ENCODE measurements at regions not wholly inside any gene's neighbourhood (a gene's known extent, or its start where the extent isn't known, plus 50 kb on each side); places are given as distances from the start of the nearest gene placed in this dataset.

- Histone ChIP-seq H3K9me3 (ENCODE audit: control insufficient read depth, low read length) (no peaks in the 10 kb centered on the region), H3K27ac (ENCODE audit: low read depth, low read length, severe bottlenecking) (no peak overlapping the region), H3K36me3 (ENCODE audit: control insufficient read depth, insufficient read depth, low read length) (no peaks in the 10 kb centered on the region), H3K4me1 (ENCODE audit: control insufficient read depth, insufficient read depth, low read length, poor library complexity, severe bottlenecking) (peaks cover 12% of the 10 kb centered on the region), H3K4me3 (ENCODE audit: extremely low read depth, insufficient read depth, low read length, poor library complexity, severe bottlenecking) (no peak overlapping the region)
- 88% methylated on average over 8 of the region's 8 CpGs for WGBS, 2 experiments (ENCODE audit: insufficient coverage in 2 of 2)
Measured at GRCh38 chr16:17804857-17805256, 334.1 kb upstream of the XYLT1 start.

GRCh38 chr16:17803625-17804410 is 333.1 kb upstream of the XYLT1 start:
- H3K4me1 ChIP-seq (ENCODE audit: control insufficient read depth, insufficient read depth, low read length, poor library complexity, severe bottlenecking), result peaks cover 12% of the 10 kb centered on the region
- peak overlapping the region; percentile 82 for H3K27ac ChIP-seq (ENCODE audit: low read depth, low read length, severe bottlenecking)
- H3K4me3 ChIP-seq (ENCODE audit: extremely low read depth, insufficient read depth, low read length, poor library complexity, severe bottlenecking), result no peak overlapping the region
- H3K36me3 ChIP-seq (ENCODE audit: control insufficient read depth, insufficient read depth, low read length), result no peaks in the 10 kb centered on the region
- 60 to 64% methylated on average over 4 of the region's 5 CpGs for WGBS, 2 experiments (ENCODE audit: insufficient coverage in 2 of 2)
- no peaks in the 10 kb centered on the region for H3K9me3 ChIP-seq (ENCODE audit: control insufficient read depth, low read length)

- Histone ChIP-seq H3K9me3 (ENCODE audit: control insufficient read depth, low read length) (no peaks in the 10 kb centered on the region), H3K36me3 (ENCODE audit: control insufficient read depth, insufficient read depth, low read length) (no peaks in the 10 kb centered on the region), H3K4me1 (ENCODE audit: control insufficient read depth, insufficient read depth, low read length, poor library complexity, severe bottlenecking) (peaks cover 12% of the 10 kb centered on the region), H3K4me3 (ENCODE audit: extremely low read depth, insufficient read depth, low read length, poor library complexity, severe bottlenecking) (no peak overlapping the region), H3K27ac (ENCODE audit: low read depth, low read length, severe bottlenecking) (no peak overlapping the region)
- no CpG with 5 or more reads among the region's 1 CpG for WGBS, 2 experiments (ENCODE audit: insufficient coverage in 2 of 2)
Measured at GRCh38 chr16:17802571-17802970, 331.8 kb upstream of the XYLT1 start.

GRCh38 chr16:17801068-17801467 is 330.3 kb upstream of the XYLT1 start:
- Histone ChIP-seq H3K36me3 (ENCODE audit: control insufficient read depth, insufficient read depth, low read length) (no peaks in the 10 kb centered on the region), H3K27ac (ENCODE audit: low read depth, low read length, severe bottlenecking) (no peak overlapping the region), H3K4me1 (ENCODE audit: control insufficient read depth, insufficient read depth, low read length, poor library complexity, severe bottlenecking) (peaks cover 12% of the 10 kb centered on the region), H3K9me3 (ENCODE audit: control insufficient read depth, low read length) (no peaks in the 10 kb centered on the region), H3K4me3 (ENCODE audit: extremely low read depth, insufficient read depth, low read length, poor library complexity, severe bottlenecking) (no peak overlapping the region)
- WGBS, 2 experiments (ENCODE audit: insufficient coverage in 2 of 2), result no CpG with 5 or more reads among the region's 1 CpG

- Histone ChIP-seq H3K36me3 (ENCODE audit: control insufficient read depth, insufficient read depth, low read length) (no peaks in the 10 kb centered on the region), H3K4me3 (ENCODE audit: extremely low read depth, insufficient read depth, low read length, poor library complexity, severe bottlenecking) (no peak overlapping the region), H3K4me1 (ENCODE audit: control insufficient read depth, insufficient read depth, low read length, poor library complexity, severe bottlenecking) (peaks cover 7% of the 10 kb centered on the region), H3K27ac (ENCODE audit: low read depth, low read length, severe bottlenecking) (no peak overlapping the region), H3K9me3 (ENCODE audit: control insufficient read depth, low read length) (no peaks in the 10 kb centered on the region)
- WGBS, 2 experiments (ENCODE audit: insufficient coverage in 2 of 2), result 59 to 65% methylated on average over 2 of the region's 3 CpGs
Measured at GRCh38 chr16:17798716-17799115, 328.0 kb upstream of the XYLT1 start.

- Histone ChIP-seq H3K4me1 (ENCODE audit: control insufficient read depth, insufficient read depth, low read length, poor library complexity, severe bottlenecking) (no peaks in the 10 kb centered on the region), H3K36me3 (ENCODE audit: control insufficient read depth, insufficient read depth, low read length) (no peaks in the 10 kb centered on the region)
- no CpG with 5 or more reads among the region's 1 CpG for WGBS, 2 experiments (ENCODE audit: insufficient coverage in 2 of 2)
Measured at GRCh38 chr16:17793354-17793753, 322.6 kb upstream of the XYLT1 start.

GRCh38 chr16:17784073-17784472 is 313.3 kb upstream of the XYLT1 start:
- no peak overlapping the region for H3K4me3 ChIP-seq (ENCODE audit: extremely low read depth, insufficient read depth, low read length, poor library complexity, severe bottlenecking)
- WGBS, 2 experiments (ENCODE audit: insufficient coverage in 2 of 2), result 0% methylated on average over 1 of the region's 6 CpGs; no CpG with 5 or more reads in 1 of the 2 experiments
- H3K36me3 ChIP-seq (ENCODE audit: control insufficient read depth, insufficient read depth, low read length), result no peaks in the 10 kb centered on the region
- no peaks in the 10 kb centered on the region for H3K4me1 ChIP-seq (ENCODE audit: control insufficient read depth, insufficient read depth, low read length, poor library complexity, severe bottlenecking)
- H3K9me3 ChIP-seq (ENCODE audit: control insufficient read depth, low read length), result no peaks in the 10 kb centered on the region
- no peak overlapping the region for H3K27ac ChIP-seq (ENCODE audit: low read depth, low read length, severe bottlenecking)

More at GRCh38 chr16:17793354-17793753, 322.6 kb upstream of the XYLT1 start:
- H3K27ac ChIP-seq (ENCODE audit: low read depth, low read length, severe bottlenecking), result no peak overlapping the region
- no peaks in the 10 kb centered on the region for H3K9me3 ChIP-seq (ENCODE audit: control insufficient read depth, low read length)
- no peak overlapping the region for H3K4me3 ChIP-seq (ENCODE audit: extremely low read depth, insufficient read depth, low read length, poor library complexity, severe bottlenecking)

GRCh38 chr16:17780181-17780580 is 309.4 kb upstream of the XYLT1 start:
- 43% methylated on average over 1 of the region's 5 CpGs; no CpG with 5 or more reads in 1 of the 2 experiments for WGBS, 2 experiments (ENCODE audit: insufficient coverage in 2 of 2)
- Histone ChIP-seq H3K4me3 (ENCODE audit: extremely low read depth, insufficient read depth, low read length, poor library complexity, severe bottlenecking) (no peak overlapping the region), H3K4me1 (ENCODE audit: control insufficient read depth, insufficient read depth, low read length, poor library complexity, severe bottlenecking) (peaks cover 10% of the 10 kb centered on the region), H3K36me3 (ENCODE audit: control insufficient read depth, insufficient read depth, low read length) (no peaks in the 10 kb centered on the region), H3K27ac (ENCODE audit: low read depth, low read length, severe bottlenecking) (no peak overlapping the region), H3K9me3 (ENCODE audit: control insufficient read depth, low read length) (no peaks in the 10 kb centered on the region)

- Histone ChIP-seq H3K4me3 (ENCODE audit: extremely low read depth, insufficient read depth, low read length, poor library complexity, severe bottlenecking) (no peak overlapping the region), H3K27ac (ENCODE audit: low read depth, low read length, severe bottlenecking) (no peak overlapping the region), H3K4me1 (ENCODE audit: control insufficient read depth, insufficient read depth, low read length, poor library complexity, severe bottlenecking) (peaks cover 10% of the 10 kb centered on the region), H3K36me3 (ENCODE audit: control insufficient read depth, insufficient read depth, low read length) (no peaks in the 10 kb centered on the region), H3K9me3 (ENCODE audit: control insufficient read depth, low read length) (no peaks in the 10 kb centered on the region)
- WGBS, 2 experiments (ENCODE audit: insufficient coverage in 2 of 2), result 67 to 68% methylated on average over 2 to 3 of the region's 3 CpGs
Measured at GRCh38 chr16:17777408-17777863, 306.7 kb upstream of the XYLT1 start.

GRCh38 chr16:17776888-17777287 is 306.1 kb upstream of the XYLT1 start:
- Histone ChIP-seq H3K27ac (ENCODE audit: low read depth, low read length, severe bottlenecking) (no peak overlapping the region), H3K9me3 (ENCODE audit: control insufficient read depth, low read length) (no peaks in the 10 kb centered on the region), H3K36me3 (ENCODE audit: control insufficient read depth, insufficient read depth, low read length) (no peaks in the 10 kb centered on the region), H3K4me3 (ENCODE audit: extremely low read depth, insufficient read depth, low read length, poor library complexity, severe bottlenecking) (no peak overlapping the region), H3K4me1 (ENCODE audit: control insufficient read depth, insufficient read depth, low read length, poor library complexity, severe bottlenecking) (peaks cover 10% of the 10 kb centered on the region)
- WGBS, 2 experiments (ENCODE audit: insufficient coverage in 2 of 2), result 55 to 73% methylated on average over 3 to 6 of the region's 9 CpGs

- Histone ChIP-seq H3K4me3 (ENCODE audit: extremely low read depth, insufficient read depth, low read length, poor library complexity, severe bottlenecking) (no peak overlapping the region), H3K9me3 (ENCODE audit: control insufficient read depth, low read length) (no peaks in the 10 kb centered on the region), H3K4me1 (ENCODE audit: control insufficient read depth, insufficient read depth, low read length, poor library complexity, severe bottlenecking) (peaks cover 10% of the 10 kb centered on the region), H3K27ac (ENCODE audit: low read depth, low read length, severe bottlenecking) (no peak overlapping the region), H3K36me3 (ENCODE audit: control insufficient read depth, insufficient read depth, low read length) (no peaks in the 10 kb centered on the region)
- WGBS, 2 experiments (ENCODE audit: insufficient coverage in 2 of 2), result 100% methylated on average over 1 of the region's 1 CpG; no CpG with 5 or more reads in 1 of the 2 experiments
Measured at GRCh38 chr16:17776465-17776864, 305.7 kb upstream of the XYLT1 start.

All from mesodermal cell (in vitro differentiated cells).